ENCODE measurements at regions not wholly inside any gene's neighbourhood (a gene's known extent, or its start where the extent isn't known, plus 50 kb on each side); places are given as distances from the start of the nearest gene placed in this dataset.

- H3K27me3 Mint-ChIP-seq (ENCODE audit: insufficient read depth): no peaks in the 10 kb centered on the region; the same call in none of the 2 replicates
- peak; percentile 20 for DNase-seq
- peaks cover 23% of the 10 kb centered on the region; the same call in 1 of the 2 replicates for H3K4me1 Mint-ChIP-seq (ENCODE audit: low read depth)
- TF ChIP-seq CTCF (IDR thresholded peaks at IDR 0.05): no peak
- H3K4me3 Mint-ChIP-seq: no peak overlapping the region
- H3K27ac Mint-ChIP-seq: no peak overlapping the region
- H3K36me3 Mint-ChIP-seq (ENCODE audit: low read depth): no peaks in the 10 kb centered on the region
- H3K9me3 Mint-ChIP-seq: no peaks in the 10 kb centered on the region
Observed at GRCh38 chr6:145547594-145548335, 187.6 kb downstream of the EPM2A start.

GRCh38 chr6:145548933-145549648, 186.2 kb downstream of the EPM2A start:
- no peaks in the 10 kb centered on the region for H3K9me3 Mint-ChIP-seq
- H3K4me3 Mint-ChIP-seq: no peak overlapping the region
- H3K4me1 Mint-ChIP-seq (ENCODE audit: low read depth): peaks cover 20% of the 10 kb centered on the region; the same call in 1 of the 2 replicates
- no peaks in the 10 kb centered on the region; the same call in none of the 2 replicates for H3K27me3 Mint-ChIP-seq (ENCODE audit: insufficient read depth)
- H3K27ac Mint-ChIP-seq: no peak overlapping the region
- no peak for TF ChIP-seq CTCF (IDR thresholded peaks at IDR 0.05)
- DNase-seq: no peak
- H3K36me3 Mint-ChIP-seq (ENCODE audit: low read depth): no peaks in the 10 kb centered on the region

- Mint-ChIP-seq H3K27me3 (ENCODE audit: insufficient read depth) (no peaks in the 10 kb centered on the region; the same call in 1 of the 2 replicates), H3K36me3 (ENCODE audit: low read depth) (no peaks in the 10 kb centered on the region), H3K4me1 (ENCODE audit: low read depth) (peaks cover 17% of the 10 kb centered on the region; the same call in 1 of the 2 replicates), H3K4me3 (no peak overlapping the region), H3K27ac (no peak overlapping the region), H3K9me3 (no peaks in the 10 kb centered on the region)
- DNase-seq: no peak
- no peak for TF ChIP-seq CTCF (IDR thresholded peaks at IDR 0.05)
Observed at GRCh38 chr6:145551164-145551563, 184.2 kb downstream of the EPM2A start.

GRCh38 chr6:145555084-145555483, 180.2 kb downstream of the EPM2A start:
- no peak overlapping the region for H3K4me3 Mint-ChIP-seq
- H3K36me3 Mint-ChIP-seq (ENCODE audit: low read depth): no peaks in the 10 kb centered on the region
- H3K27ac Mint-ChIP-seq: no peak overlapping the region
- H3K27me3 Mint-ChIP-seq (ENCODE audit: insufficient read depth): no peaks in the 10 kb centered on the region
- H3K9me3 Mint-ChIP-seq: no peaks in the 10 kb centered on the region
- DNase-seq: no peak
- H3K4me1 Mint-ChIP-seq (ENCODE audit: low read depth): no peaks in the 10 kb centered on the region
- no peak for TF ChIP-seq CTCF (IDR thresholded peaks at IDR 0.05)

- no peaks in the 10 kb centered on the region for H3K4me1 Mint-ChIP-seq (ENCODE audit: low read depth)
- no peak overlapping the region for H3K4me3 Mint-ChIP-seq
- no peak for TF ChIP-seq CTCF (IDR thresholded peaks at IDR 0.05)
- DNase-seq: no peak
- no peaks in the 10 kb centered on the region for H3K9me3 Mint-ChIP-seq
- H3K27ac Mint-ChIP-seq: no peak overlapping the region
- no peaks in the 10 kb centered on the region for H3K36me3 Mint-ChIP-seq (ENCODE audit: low read depth)
- H3K27me3 Mint-ChIP-seq (ENCODE audit: insufficient read depth): no peaks in the 10 kb centered on the region
Observed at GRCh38 chr6:145557474-145557873, 177.8 kb downstream of the EPM2A start.

Data from HFFc6 (cell line).